HCT116 (cell line): ENCODE measurements at regions not wholly inside any gene's neighbourhood (a gene's known extent, or its start where the extent isn't known, plus 50 kb on each side); places are given as distances from the start of the nearest gene placed in this dataset.

Source experiments
- ATAC-seq: fragments of 200-7000 bp; cut with Tn5 transposase; 2 replicates; pipeline ENCODE4 v1.9.1; 2020; ENCODE audit warnings: mild to moderate bottlenecking, moderate library complexity
- BruUV-seq: library from RNA; stranded (reverse); fragments of 400-500 nt; replicated peaks from 2 replicates; lab custom pipeline; 2021; lab: Mats Ljungman, UMichigan
- CTCF ChIA-PET: fragments of 300-600 bp; sonication (Branson Sonifier 250); formaldehyde crosslinking; loops from one replicate; lab custom pipeline; 2021; ENCODE audit warnings: antibody characterized with exemption; lab: Charles Lee
- POLR2A ChIA-PET: fragments of 300-600, 350-600 bp; sonication (Branson Sonifier 250); formaldehyde crosslinking; loops from one replicate; lab custom pipeline; 2021; ENCODE audit warnings: antibody characterized with exemption; lab: Charles Lee
- RAD21 ChIA-PET, 2 experiments: fragments of 300-600 bp; sonication (Branson Sonifier 250); formaldehyde crosslinking; loops; one replicate each; lab custom pipeline; 2023; ENCODE audit warnings: low total read pairs in 2 of 2; ENCODE audit not compliant: uncharacterized antibody in 2 of 2, unreplicated experiment in 2 of 2, low non-redundant PET in 1 of 2; lab: Charles Lee
- DNase-seq: peaks from one replicate; pipeline ENCODE4 v3.0.0-alpha.2; 2010; ENCODE audit warnings: low read depth, low spot score
- H2AFZ ChIP-seq: fragments of 200-600 bp; shearing (Covaris generic), sonication (generic); 2 replicates; pipeline ENCODE4 v1.6.1; 2017; ENCODE audit warnings: low read depth, mixed run types, mixed read lengths, antibody characterized with exemption, low read length; ENCODE audit not compliant: poor library complexity, severe bottlenecking
- H3K27ac ChIP-seq: 2 replicates; pipeline ENCODE4 v1.5.1; 2012; ENCODE audit warnings: low read depth, low read length
- H3K27me3 ChIP-seq: fragments of 200-600 bp; sonication (generic); 2 replicates; pipeline ENCODE4 v1.6.1; 2016; ENCODE audit warnings: mixed run types, low read length, mixed read lengths; ENCODE audit not compliant: insufficient read depth
- H3K36me3 ChIP-seq, 2 experiments: fragments of 200-500 bp in 1 of 2; fragments of 200-600 bp in 1 of 2; sonication (Bioruptor generic) in 1 of 2; sonication (generic) in 1 of 2; 2 replicates each; pipeline versions ENCODE4 v1.5.1 to v1.6.1; 2014 to 2016; ENCODE audit warnings: low read length in 2 of 2, inconsistent platforms in 1 of 2, mixed read lengths in 1 of 2, mixed run types in 1 of 2; ENCODE audit not compliant: insufficient read depth in 2 of 2, control insufficient read depth in 1 of 2
- H3K4me1 ChIP-seq, 2 experiments: fragments of 200-600 bp in 1 of 2; sonication (generic) in 1 of 2; 2 replicates each; pipeline versions ENCODE4 v1.5.1 to v1.6.1; 2012 to 2017; ENCODE audit warnings: low read length in 2 of 2, inconsistent platforms in 1 of 2, mild to moderate bottlenecking in 1 of 2, mixed read lengths in 1 of 2, mixed run types in 1 of 2, moderate library complexity in 1 of 2; ENCODE audit not compliant: insufficient read depth in 2 of 2, control insufficient read depth in 1 of 2
- H3K4me2 ChIP-seq: fragments of 200-600 bp; sonication (generic); 2 replicates; pipeline ENCODE4 v1.6.1; 2017; ENCODE audit warnings: mixed run types, low read length, mixed read lengths
- H3K4me3 ChIP-seq, 2 experiments: fragments of 200-600 bp in 1 of 2; sonication (generic) in 1 of 2; replicated peaks in 1 of 2; 2 replicates each; pipeline ENCODE4 v1.5.1; 2011 to 2016; ENCODE audit warnings: low read length in 2 of 2, control low read depth in 1 of 2, low read depth in 1 of 2, mild to moderate bottlenecking in 1 of 2, mixed read lengths in 1 of 2, mixed run types in 1 of 2
- H3K79me2 ChIP-seq: fragments of 200-600 bp; sonication (generic); 2 replicates; pipeline ENCODE4 v1.6.1; 2017; ENCODE audit warnings: mild to moderate bottlenecking, mixed run types, low read length, moderate library complexity, mixed read lengths; ENCODE audit not compliant: insufficient read depth
- H3K9ac ChIP-seq: fragments of 200-600 bp; sonication (generic); 2 replicates; pipeline ENCODE4 v1.6.1; 2016; ENCODE audit warnings: low read length, mixed read lengths
- H3K9me2 ChIP-seq: fragments of 200-600 bp; sonication (generic), shearing (Covaris generic); 2 replicates; pipeline ENCODE4 v1.6.1; 2017; ENCODE audit warnings: mixed run types, mild to moderate bottlenecking, moderate library complexity; ENCODE audit not compliant: insufficient read depth
- H3K9me3 ChIP-seq, 2 experiments: fragments of 200-500 bp in 1 of 2; fragments of 200-600 bp in 1 of 2; sonication (Bioruptor generic) in 1 of 2; sonication (generic) in 1 of 2; 2 replicates each; pipeline ENCODE4 v1.6.1; 2014 to 2017; ENCODE audit warnings: low read length in 2 of 2, mixed read lengths in 2 of 2, inconsistent platforms in 1 of 2, low read depth in 1 of 2, mild to moderate bottlenecking in 1 of 2, mixed run types in 1 of 2, moderate library complexity in 1 of 2; ENCODE audit not compliant: control insufficient read depth in 1 of 2, insufficient read depth in 1 of 2
- H4K20me1 ChIP-seq: fragments of 200-600 bp; sonication (generic), shearing (Covaris generic); 2 replicates; pipeline ENCODE4 v1.6.1; 2017; ENCODE audit warnings: mixed run types, mild to moderate bottlenecking, moderate library complexity; ENCODE audit not compliant: insufficient read depth
- CBX3 ChIP-seq: IDR thresholded peaks from 2 replicates; pipeline ENCODE4 v1.6.1; 2012; ENCODE audit warnings: low read depth
- CEBPB ChIP-seq: IDR thresholded peaks from 2 replicates; pipeline ENCODE4 v1.6.1; 2012; ENCODE audit warnings: low read depth
- EGR1 ChIP-seq: IDR thresholded peaks from 2 replicates; pipeline ENCODE4 v1.6.1; 2012; ENCODE audit warnings: low read depth
- EZH2phosphoT487 ChIP-seq: fragments of 200-600 bp; IDR thresholded peaks from 2 replicates; pipeline ENCODE4 v1.6.1; 2018; ENCODE audit warnings: antibody characterized with exemption, borderline replicate concordance
- FOSL1 ChIP-seq: IDR thresholded peaks from 2 replicates; pipeline ENCODE4 v1.6.1; 2012; ENCODE audit warnings: low read depth
- JUND ChIP-seq: IDR thresholded peaks from 2 replicates; pipeline ENCODE4 v1.6.1; 2012
- POLR2A ChIP-seq: IDR thresholded peaks from 2 replicates; pipeline ENCODE4 v1.7.0; 2011; ENCODE audit warnings: borderline replicate concordance; ENCODE audit not compliant: insufficient read depth, insufficient read length; ENCODE audit errors: extremely low read depth
- POLR2AphosphoS5 ChIP-seq: IDR thresholded peaks from 2 replicates; pipeline ENCODE4 v1.6.1; 2011; ENCODE audit warnings: mild to moderate bottlenecking, low read depth, low read length, moderate library complexity
- RAD21 ChIP-seq: IDR thresholded peaks from 2 replicates; pipeline ENCODE4 v1.6.1; 2012; ENCODE audit warnings: low read depth, mild to moderate bottlenecking
- SIN3A ChIP-seq: IDR thresholded peaks from 2 replicates; pipeline ENCODE4 v1.6.1; 2012; ENCODE audit warnings: low read depth
- SP1 ChIP-seq: IDR thresholded peaks from 2 replicates; pipeline ENCODE4 v1.6.1; 2012; ENCODE audit warnings: low read depth
- SRF ChIP-seq: IDR thresholded peaks from 2 replicates; pipeline ENCODE4 v1.6.1; 2012; ENCODE audit warnings: low read depth
- YY1 ChIP-seq: IDR thresholded peaks from 2 replicates; pipeline ENCODE4 v1.6.1; 2011; ENCODE audit warnings: low read length, low read depth, moderate library complexity, mild to moderate bottlenecking; ENCODE audit not compliant: insufficient replicate concordance; ENCODE audit errors: extremely low read depth
- ZBTB33 ChIP-seq: IDR thresholded peaks from 2 replicates; pipeline ENCODE4 v1.6.1; 2011; ENCODE audit warnings: mild to moderate bottlenecking, low read length, moderate library complexity; ENCODE audit not compliant: insufficient replicate concordance; ENCODE audit errors: extremely low read depth
- ZFX ChIP-seq: fragments of 450-650 bp; IDR thresholded peaks from 2 replicates; pipeline ENCODE4 v1.6.1; 2017
- ZNF274 ChIP-seq: fragments of 200-500 bp; sonication (Bioruptor generic); IDR thresholded peaks from 2 replicates; pipeline ENCODE4 v1.6.1; 2014; ENCODE audit warnings: mild to moderate bottlenecking, low read depth, low read length, inconsistent platforms
- intact Hi-C: fragments of 100-400 bp; cut with micrococcal nuclease; formaldehyde crosslinking; loops from 2 replicates; pipeline ENCODE4 v1.10.0; 2022
- TF ChIP-seq, protein P1 (sequence below): IDR thresholded peaks from 2 replicates; pipeline ENCODE4 v1.6.1; 2012
- TF ChIP-seq, protein P2 (sequence below): IDR thresholded peaks from 2 replicates; pipeline ENCODE4 v1.6.1; 2012; ENCODE audit warnings: low read depth

DNA sequence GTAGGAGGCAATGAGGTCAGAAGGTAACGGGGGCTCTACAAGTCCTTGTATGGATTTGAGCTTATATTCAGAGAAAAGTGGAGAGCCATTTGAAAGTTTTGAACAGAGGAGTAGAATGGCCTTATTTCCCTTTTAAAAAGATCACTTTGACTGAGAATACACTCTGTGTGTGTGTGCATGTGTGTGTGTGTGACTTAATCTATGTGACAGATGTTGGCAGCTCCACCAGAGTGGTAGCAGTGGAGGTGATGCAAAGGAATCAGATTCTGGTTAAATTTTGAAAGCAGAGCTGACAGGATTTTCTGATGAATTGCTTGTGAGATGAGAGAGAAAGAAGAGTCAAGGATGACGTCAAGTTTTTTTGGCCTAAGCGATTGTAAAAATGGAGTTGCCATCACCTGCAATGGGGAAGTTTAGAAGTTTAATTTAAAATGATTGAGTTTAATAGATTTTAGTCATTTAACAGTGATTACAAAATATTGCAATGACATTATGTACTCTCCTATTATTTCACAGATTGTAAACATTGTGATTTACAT, 172.2 kb upstream of the HEY2 start (continued):
- TF ChIP-seq ZBTB33 = no peak
- TF ChIP-seq FOSL1 = no peak
- no peak for TF ChIP-seq SP1
- no peak for TF ChIP-seq EZH2phosphoT487
- TF ChIP-seq SRF = no peak
- no peak for TF ChIP-seq YY1

DNA sequence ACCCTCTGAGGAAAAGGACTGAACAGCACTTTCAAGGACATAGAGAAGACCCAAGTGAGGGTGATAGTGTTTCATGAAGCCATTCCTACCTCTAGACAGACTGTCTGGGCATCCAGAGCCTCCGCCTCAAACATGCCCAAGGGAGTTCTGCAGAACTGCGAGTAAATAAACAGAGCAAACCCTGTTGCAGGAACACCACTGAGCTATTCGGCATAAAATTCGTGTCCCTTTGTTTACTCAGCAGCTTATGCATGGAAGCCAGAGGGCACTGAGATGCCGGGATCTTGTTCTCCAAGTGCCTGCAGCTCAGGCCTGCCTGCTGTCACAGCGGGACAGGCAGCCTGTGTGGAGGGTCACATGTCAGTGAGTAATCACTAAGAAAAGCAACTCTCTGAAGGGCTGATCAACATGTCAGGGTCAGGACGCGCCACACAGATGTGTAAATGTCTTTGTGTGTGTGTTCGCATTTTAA, 164.9 kb upstream of the HEY2 start:
- ChIA-PET CTCF (no interaction called here), RAD21 (no interaction called here), POLR2A (no interaction called here)
- ATAC-seq (no peak), DNase-seq (no peak)
- intact Hi-C loops = no loop called here
- BruUV-seq = no TSS peak
- Histone ChIP-seq H3K4me2 (no peak overlapping the region), H3K9me3 (no peaks in the 10 kb centered on the region), H3K9me2 (no peaks in the 10 kb centered on the region), H3K27me3 (peaks cover 34% of the 10 kb centered on the region), H4K20me1 (no peaks in the 10 kb centered on the region), H3K4me3 (no peak overlapping the region), H3K79me2 (no peaks in the 10 kb centered on the region), H3K27ac (no peak overlapping the region), H3K4me1 (no peaks in the 10 kb centered on the region), H3K36me3 (no peaks in the 10 kb centered on the region), H3K9ac (no peak overlapping the region), H2AFZ (no peak overlapping the region)
- TF ChIP-seq CBX3 (no peak), EZH2phosphoT487 (no peak), POLR2AphosphoS5 (no peak), CEBPB (no peak), FOSL1 (no peak), SIN3A (no peak), ZFX (no peak), RAD21 (no peak), ZBTB33 (no peak), ZNF274 (no peak), JUND (no peak), SRF (no peak), POLR2A (no peak), EGR1 (no peak), SP1 (no peak)
- TF ChIP-seq, protein P1, sequence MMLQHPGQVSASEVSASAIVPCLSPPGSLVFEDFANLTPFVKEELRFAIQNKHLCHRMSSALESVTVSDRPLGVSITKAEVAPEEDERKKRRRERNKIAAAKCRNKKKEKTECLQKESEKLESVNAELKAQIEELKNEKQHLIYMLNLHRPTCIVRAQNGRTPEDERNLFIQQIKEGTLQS = no peak
- TF ChIP-seq, protein P2, sequence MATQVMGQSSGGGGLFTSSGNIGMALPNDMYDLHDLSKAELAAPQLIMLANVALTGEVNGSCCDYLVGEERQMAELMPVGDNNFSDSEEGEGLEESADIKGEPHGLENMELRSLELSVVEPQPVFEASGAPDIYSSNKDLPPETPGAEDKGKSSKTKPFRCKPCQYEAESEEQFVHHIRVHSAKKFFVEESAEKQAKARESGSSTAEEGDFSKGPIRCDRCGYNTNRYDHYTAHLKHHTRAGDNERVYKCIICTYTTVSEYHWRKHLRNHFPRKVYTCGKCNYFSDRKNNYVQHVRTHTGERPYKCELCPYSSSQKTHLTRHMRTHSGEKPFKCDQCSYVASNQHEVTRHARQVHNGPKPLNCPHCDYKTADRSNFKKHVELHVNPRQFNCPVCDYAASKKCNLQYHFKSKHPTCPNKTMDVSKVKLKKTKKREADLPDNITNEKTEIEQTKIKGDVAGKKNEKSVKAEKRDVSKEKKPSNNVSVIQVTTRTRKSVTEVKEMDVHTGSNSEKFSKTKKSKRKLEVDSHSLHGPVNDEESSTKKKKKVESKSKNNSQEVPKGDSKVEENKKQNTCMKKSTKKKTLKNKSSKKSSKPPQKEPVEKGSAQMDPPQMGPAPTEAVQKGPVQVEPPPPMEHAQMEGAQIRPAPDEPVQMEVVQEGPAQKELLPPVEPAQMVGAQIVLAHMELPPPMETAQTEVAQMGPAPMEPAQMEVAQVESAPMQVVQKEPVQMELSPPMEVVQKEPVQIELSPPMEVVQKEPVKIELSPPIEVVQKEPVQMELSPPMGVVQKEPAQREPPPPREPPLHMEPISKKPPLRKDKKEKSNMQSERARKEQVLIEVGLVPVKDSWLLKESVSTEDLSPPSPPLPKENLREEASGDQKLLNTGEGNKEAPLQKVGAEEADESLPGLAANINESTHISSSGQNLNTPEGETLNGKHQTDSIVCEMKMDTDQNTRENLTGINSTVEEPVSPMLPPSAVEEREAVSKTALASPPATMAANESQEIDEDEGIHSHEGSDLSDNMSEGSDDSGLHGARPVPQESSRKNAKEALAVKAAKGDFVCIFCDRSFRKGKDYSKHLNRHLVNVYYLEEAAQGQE = no peak
